ENCODE measurements at regions not wholly inside any gene's neighbourhood (a gene's known extent, or its start where the extent isn't known, plus 50 kb on each side); places are given as distances from the start of the nearest gene placed in this dataset.

GRCh38 chr12:71268598-71269280 lies 110.9 kb upstream of the TSPAN8 start (continued):
- TF ChIP-seq, protein P1, sequence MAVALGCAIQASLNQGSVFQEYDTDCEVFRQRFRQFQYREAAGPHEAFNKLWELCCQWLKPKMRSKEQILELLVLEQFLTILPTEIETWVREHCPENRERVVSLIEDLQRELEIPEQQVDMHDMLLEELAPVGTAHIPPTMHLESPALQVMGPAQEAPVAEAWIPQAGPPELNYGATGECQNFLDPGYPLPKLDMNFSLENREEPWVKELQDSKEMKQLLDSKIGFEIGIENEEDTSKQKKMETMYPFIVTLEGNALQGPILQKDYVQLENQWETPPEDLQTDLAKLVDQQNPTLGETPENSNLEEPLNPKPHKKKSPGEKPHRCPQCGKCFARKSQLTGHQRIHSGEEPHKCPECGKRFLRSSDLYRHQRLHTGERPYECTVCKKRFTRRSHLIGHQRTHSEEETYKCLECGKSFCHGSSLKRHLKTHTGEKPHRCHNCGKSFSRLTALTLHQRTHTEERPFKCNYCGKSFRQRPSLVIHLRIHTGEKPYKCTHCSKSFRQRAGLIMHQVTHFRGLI (CRISPR knock-in tag; IDR thresholded peaks at IDR 0.05), result no peak
- TF ChIP-seq, protein P2, sequence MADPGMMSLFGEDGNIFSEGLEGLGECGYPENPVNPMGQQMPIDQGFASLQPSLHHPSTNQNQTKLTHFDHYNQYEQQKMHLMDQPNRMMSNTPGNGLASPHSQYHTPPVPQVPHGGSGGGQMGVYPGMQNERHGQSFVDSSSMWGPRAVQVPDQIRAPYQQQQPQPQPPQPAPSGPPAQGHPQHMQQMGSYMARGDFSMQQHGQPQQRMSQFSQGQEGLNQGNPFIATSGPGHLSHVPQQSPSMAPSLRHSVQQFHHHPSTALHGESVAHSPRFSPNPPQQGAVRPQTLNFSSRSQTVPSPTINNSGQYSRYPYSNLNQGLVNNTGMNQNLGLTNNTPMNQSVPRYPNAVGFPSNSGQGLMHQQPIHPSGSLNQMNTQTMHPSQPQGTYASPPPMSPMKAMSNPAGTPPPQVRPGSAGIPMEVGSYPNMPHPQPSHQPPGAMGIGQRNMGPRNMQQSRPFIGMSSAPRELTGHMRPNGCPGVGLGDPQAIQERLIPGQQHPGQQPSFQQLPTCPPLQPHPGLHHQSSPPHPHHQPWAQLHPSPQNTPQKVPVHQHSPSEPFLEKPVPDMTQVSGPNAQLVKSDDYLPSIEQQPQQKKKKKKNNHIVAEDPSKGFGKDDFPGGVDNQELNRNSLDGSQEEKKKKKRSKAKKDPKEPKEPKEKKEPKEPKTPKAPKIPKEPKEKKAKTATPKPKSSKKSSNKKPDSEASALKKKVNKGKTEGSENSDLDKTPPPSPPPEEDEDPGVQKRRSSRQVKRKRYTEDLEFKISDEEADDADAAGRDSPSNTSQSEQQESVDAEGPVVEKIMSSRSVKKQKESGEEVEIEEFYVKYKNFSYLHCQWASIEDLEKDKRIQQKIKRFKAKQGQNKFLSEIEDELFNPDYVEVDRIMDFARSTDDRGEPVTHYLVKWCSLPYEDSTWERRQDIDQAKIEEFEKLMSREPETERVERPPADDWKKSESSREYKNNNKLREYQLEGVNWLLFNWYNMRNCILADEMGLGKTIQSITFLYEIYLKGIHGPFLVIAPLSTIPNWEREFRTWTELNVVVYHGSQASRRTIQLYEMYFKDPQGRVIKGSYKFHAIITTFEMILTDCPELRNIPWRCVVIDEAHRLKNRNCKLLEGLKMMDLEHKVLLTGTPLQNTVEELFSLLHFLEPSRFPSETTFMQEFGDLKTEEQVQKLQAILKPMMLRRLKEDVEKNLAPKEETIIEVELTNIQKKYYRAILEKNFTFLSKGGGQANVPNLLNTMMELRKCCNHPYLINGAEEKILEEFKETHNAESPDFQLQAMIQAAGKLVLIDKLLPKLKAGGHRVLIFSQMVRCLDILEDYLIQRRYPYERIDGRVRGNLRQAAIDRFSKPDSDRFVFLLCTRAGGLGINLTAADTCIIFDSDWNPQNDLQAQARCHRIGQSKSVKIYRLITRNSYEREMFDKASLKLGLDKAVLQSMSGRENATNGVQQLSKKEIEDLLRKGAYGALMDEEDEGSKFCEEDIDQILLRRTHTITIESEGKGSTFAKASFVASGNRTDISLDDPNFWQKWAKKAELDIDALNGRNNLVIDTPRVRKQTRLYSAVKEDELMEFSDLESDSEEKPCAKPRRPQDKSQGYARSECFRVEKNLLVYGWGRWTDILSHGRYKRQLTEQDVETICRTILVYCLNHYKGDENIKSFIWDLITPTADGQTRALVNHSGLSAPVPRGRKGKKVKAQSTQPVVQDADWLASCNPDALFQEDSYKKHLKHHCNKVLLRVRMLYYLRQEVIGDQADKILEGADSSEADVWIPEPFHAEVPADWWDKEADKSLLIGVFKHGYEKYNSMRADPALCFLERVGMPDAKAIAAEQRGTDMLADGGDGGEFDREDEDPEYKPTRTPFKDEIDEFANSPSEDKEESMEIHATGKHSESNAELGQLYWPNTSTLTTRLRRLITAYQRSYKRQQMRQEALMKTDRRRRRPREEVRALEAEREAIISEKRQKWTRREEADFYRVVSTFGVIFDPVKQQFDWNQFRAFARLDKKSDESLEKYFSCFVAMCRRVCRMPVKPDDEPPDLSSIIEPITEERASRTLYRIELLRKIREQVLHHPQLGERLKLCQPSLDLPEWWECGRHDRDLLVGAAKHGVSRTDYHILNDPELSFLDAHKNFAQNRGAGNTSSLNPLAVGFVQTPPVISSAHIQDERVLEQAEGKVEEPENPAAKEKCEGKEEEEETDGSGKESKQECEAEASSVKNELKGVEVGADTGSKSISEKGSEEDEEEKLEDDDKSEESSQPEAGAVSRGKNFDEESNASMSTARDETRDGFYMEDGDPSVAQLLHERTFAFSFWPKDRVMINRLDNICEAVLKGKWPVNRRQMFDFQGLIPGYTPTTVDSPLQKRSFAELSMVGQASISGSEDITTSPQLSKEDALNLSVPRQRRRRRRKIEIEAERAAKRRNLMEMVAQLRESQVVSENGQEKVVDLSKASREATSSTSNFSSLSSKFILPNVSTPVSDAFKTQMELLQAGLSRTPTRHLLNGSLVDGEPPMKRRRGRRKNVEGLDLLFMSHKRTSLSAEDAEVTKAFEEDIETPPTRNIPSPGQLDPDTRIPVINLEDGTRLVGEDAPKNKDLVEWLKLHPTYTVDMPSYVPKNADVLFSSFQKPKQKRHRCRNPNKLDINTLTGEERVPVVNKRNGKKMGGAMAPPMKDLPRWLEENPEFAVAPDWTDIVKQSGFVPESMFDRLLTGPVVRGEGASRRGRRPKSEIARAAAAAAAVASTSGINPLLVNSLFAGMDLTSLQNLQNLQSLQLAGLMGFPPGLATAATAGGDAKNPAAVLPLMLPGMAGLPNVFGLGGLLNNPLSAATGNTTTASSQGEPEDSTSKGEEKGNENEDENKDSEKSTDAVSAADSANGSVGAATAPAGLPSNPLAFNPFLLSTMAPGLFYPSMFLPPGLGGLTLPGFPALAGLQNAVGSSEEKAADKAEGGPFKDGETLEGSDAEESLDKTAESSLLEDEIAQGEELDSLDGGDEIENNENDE (IDR thresholded peaks at IDR 0.05; ENCODE audit: low read depth, low read length), result no peak
- TF ChIP-seq KAT7 (CRISPR knock-in tag; IDR thresholded peaks at IDR 0.05; ENCODE audit: borderline replicate concordance) (no peak), MECOM (CRISPR knock-in tag; IDR thresholded peaks at IDR 0.05) (no peak), ZNF347 (CRISPR knock-in tag; IDR thresholded peaks at IDR 0.05; ENCODE audit: low read depth) (no peak), FOXJ2 (tag; IDR thresholded peaks at IDR 0.05) (no peak), GATAD2A (IDR thresholded peaks at IDR 0.05) (no peak), ZSCAN29 (IDR thresholded peaks at IDR 0.05) (no peak), GABPB1 (CRISPR knock-in tag; IDR thresholded peaks at IDR 0.05) (no peak), GTF2B (IDR thresholded peaks at IDR 0.05; ENCODE audit: extremely low read depth, insufficient read length) (no peak), POLR3G (IDR thresholded peaks at IDR 0.05; ENCODE audit: extremely low read depth, insufficient read length, insufficient replicate concordance) (no peak), ZNF232 (CRISPR knock-in tag; IDR thresholded peaks at IDR 0.05) (no peak)
- TF ChIP-seq, protein P3, sequence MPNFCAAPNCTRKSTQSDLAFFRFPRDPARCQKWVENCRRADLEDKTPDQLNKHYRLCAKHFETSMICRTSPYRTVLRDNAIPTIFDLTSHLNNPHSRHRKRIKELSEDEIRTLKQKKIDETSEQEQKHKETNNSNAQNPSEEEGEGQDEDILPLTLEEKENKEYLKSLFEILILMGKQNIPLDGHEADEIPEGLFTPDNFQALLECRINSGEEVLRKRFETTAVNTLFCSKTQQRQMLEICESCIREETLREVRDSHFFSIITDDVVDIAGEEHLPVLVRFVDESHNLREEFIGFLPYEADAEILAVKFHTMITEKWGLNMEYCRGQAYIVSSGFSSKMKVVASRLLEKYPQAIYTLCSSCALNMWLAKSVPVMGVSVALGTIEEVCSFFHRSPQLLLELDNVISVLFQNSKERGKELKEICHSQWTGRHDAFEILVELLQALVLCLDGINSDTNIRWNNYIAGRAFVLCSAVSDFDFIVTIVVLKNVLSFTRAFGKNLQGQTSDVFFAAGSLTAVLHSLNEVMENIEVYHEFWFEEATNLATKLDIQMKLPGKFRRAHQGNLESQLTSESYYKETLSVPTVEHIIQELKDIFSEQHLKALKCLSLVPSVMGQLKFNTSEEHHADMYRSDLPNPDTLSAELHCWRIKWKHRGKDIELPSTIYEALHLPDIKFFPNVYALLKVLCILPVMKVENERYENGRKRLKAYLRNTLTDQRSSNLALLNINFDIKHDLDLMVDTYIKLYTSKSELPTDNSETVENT (CRISPR knock-in tag; IDR thresholded peaks at IDR 0.05), result no peak
